ENCODE measurements at regions not wholly inside any gene's neighbourhood (a gene's known extent, or its start where the extent isn't known, plus 50 kb on each side); places are given as distances from the start of the nearest gene placed in this dataset.
"Not testable (repeated sequence)": the region's sequence is repeated elsewhere in the genome, so short reads cannot be mapped to it uniquely, and the experiment has no call there.

- H3K9me2 ChIP-seq (ENCODE audit: insufficient read depth, low read length); H3K79me2 ChIP-seq (ENCODE audit: insufficient read depth, low read depth, low read length); H4K20me1 ChIP-seq (ENCODE audit: insufficient read depth, low read length); POLR2A ChIA-PET; H3K27ac ChIP-seq (ENCODE audit: low read depth, low read length, poor library complexity, severe bottlenecking); H3K4me3 ChIP-seq (ENCODE audit: low read depth, low read length, poor library complexity, severe bottlenecking); H3K4me1 ChIP-seq (ENCODE audit: insufficient read depth, low read length, poor library complexity, severe bottlenecking); H2AFZ ChIP-seq (ENCODE audit: low read length); intact Hi-C loops (cut with micrococcal nuclease; ENCODE audit: unreplicated experiment); H3K9me3 ChIP-seq (ENCODE audit: low read length); BruUV-seq (replicated peaks); DNase-seq (ENCODE audit: low spot score); CTCF ChIA-PET (ENCODE audit: unreplicated experiment); H3K36me3 ChIP-seq (ENCODE audit: insufficient read depth, low read length); H3K4me2 ChIP-seq (ENCODE audit: low read length): not testable (repeated sequence)
Measured at GRCh38 chr1:149314921-149315320, 159.9 kb upstream of the NBPF19 start.

GRCh38 chr1:149320971-149321731 lies 153.7 kb upstream of the NBPF19 start:
- H3K27ac ChIP-seq (ENCODE audit: low read depth, low read length, poor library complexity, severe bottlenecking); intact Hi-C loops (cut with micrococcal nuclease; ENCODE audit: unreplicated experiment); DNase-seq (ENCODE audit: low spot score); CTCF ChIA-PET (ENCODE audit: unreplicated experiment); BruUV-seq (replicated peaks); H3K4me1 ChIP-seq (ENCODE audit: insufficient read depth, low read length, poor library complexity, severe bottlenecking); H4K20me1 ChIP-seq (ENCODE audit: insufficient read depth, low read length); H3K9me3 ChIP-seq (ENCODE audit: low read length); H3K36me3 ChIP-seq (ENCODE audit: insufficient read depth, low read length); H3K79me2 ChIP-seq (ENCODE audit: insufficient read depth, low read depth, low read length); H3K9me2 ChIP-seq (ENCODE audit: insufficient read depth, low read length); H3K4me2 ChIP-seq (ENCODE audit: low read length); H2AFZ ChIP-seq (ENCODE audit: low read length); POLR2A ChIA-PET; H3K4me3 ChIP-seq (ENCODE audit: low read depth, low read length, poor library complexity, severe bottlenecking): not testable (repeated sequence)

- H3K4me1 ChIP-seq (ENCODE audit: insufficient read depth, low read length, poor library complexity, severe bottlenecking); H3K36me3 ChIP-seq (ENCODE audit: insufficient read depth, low read length); H2AFZ ChIP-seq (ENCODE audit: low read length); H3K4me3 ChIP-seq (ENCODE audit: low read depth, low read length, poor library complexity, severe bottlenecking); intact Hi-C loops (cut with micrococcal nuclease; ENCODE audit: unreplicated experiment); DNase-seq (ENCODE audit: low spot score); H3K4me2 ChIP-seq (ENCODE audit: low read length); H3K79me2 ChIP-seq (ENCODE audit: insufficient read depth, low read depth, low read length); BruUV-seq (replicated peaks); H3K27ac ChIP-seq (ENCODE audit: low read depth, low read length, poor library complexity, severe bottlenecking); POLR2A ChIA-PET; CTCF ChIA-PET (ENCODE audit: unreplicated experiment); H3K9me2 ChIP-seq (ENCODE audit: insufficient read depth, low read length); H3K9me3 ChIP-seq (ENCODE audit: low read length); H4K20me1 ChIP-seq (ENCODE audit: insufficient read depth, low read length): not testable (repeated sequence)
Measured at GRCh38 chr1:149321732-149322016, 153.2 kb upstream of the NBPF19 start.

GRCh38 chr1:149330081-149330335 lies 144.8 kb upstream of the NBPF19 start:
- CTCF ChIA-PET (ENCODE audit: unreplicated experiment); H3K36me3 ChIP-seq (ENCODE audit: insufficient read depth, low read length); H3K9me3 ChIP-seq (ENCODE audit: low read length); H3K4me1 ChIP-seq (ENCODE audit: insufficient read depth, low read length, poor library complexity, severe bottlenecking); H3K9me2 ChIP-seq (ENCODE audit: insufficient read depth, low read length); H4K20me1 ChIP-seq (ENCODE audit: insufficient read depth, low read length); DNase-seq (ENCODE audit: low spot score); H3K27ac ChIP-seq (ENCODE audit: low read depth, low read length, poor library complexity, severe bottlenecking); H3K4me3 ChIP-seq (ENCODE audit: low read depth, low read length, poor library complexity, severe bottlenecking); BruUV-seq (replicated peaks); H2AFZ ChIP-seq (ENCODE audit: low read length); H3K4me2 ChIP-seq (ENCODE audit: low read length); H3K79me2 ChIP-seq (ENCODE audit: insufficient read depth, low read depth, low read length); intact Hi-C loops (cut with micrococcal nuclease; ENCODE audit: unreplicated experiment); POLR2A ChIA-PET: not testable (repeated sequence)

- BruUV-seq (replicated peaks); intact Hi-C loops (cut with micrococcal nuclease; ENCODE audit: unreplicated experiment); H3K79me2 ChIP-seq (ENCODE audit: insufficient read depth, low read depth, low read length); H3K4me2 ChIP-seq (ENCODE audit: low read length); CTCF ChIA-PET (ENCODE audit: unreplicated experiment); H2AFZ ChIP-seq (ENCODE audit: low read length); POLR2A ChIA-PET; H3K9me3 ChIP-seq (ENCODE audit: low read length); H4K20me1 ChIP-seq (ENCODE audit: insufficient read depth, low read length); H3K9me2 ChIP-seq (ENCODE audit: insufficient read depth, low read length); H3K27ac ChIP-seq (ENCODE audit: low read depth, low read length, poor library complexity, severe bottlenecking); H3K4me1 ChIP-seq (ENCODE audit: insufficient read depth, low read length, poor library complexity, severe bottlenecking); H3K4me3 ChIP-seq (ENCODE audit: low read depth, low read length, poor library complexity, severe bottlenecking); H3K36me3 ChIP-seq (ENCODE audit: insufficient read depth, low read length); DNase-seq (ENCODE audit: low spot score): not testable (repeated sequence)
Measured at GRCh38 chr1:149336082-149336481, 138.8 kb upstream of the NBPF19 start.

- H4K20me1 ChIP-seq (ENCODE audit: insufficient read depth, low read length); H3K36me3 ChIP-seq (ENCODE audit: insufficient read depth, low read length); BruUV-seq (replicated peaks); H3K79me2 ChIP-seq (ENCODE audit: insufficient read depth, low read depth, low read length); H3K4me1 ChIP-seq (ENCODE audit: insufficient read depth, low read length, poor library complexity, severe bottlenecking); POLR2A ChIA-PET; intact Hi-C loops (cut with micrococcal nuclease; ENCODE audit: unreplicated experiment); H3K9me3 ChIP-seq (ENCODE audit: low read length); H3K9me2 ChIP-seq (ENCODE audit: insufficient read depth, low read length); CTCF ChIA-PET (ENCODE audit: unreplicated experiment); DNase-seq (ENCODE audit: low spot score); H3K4me2 ChIP-seq (ENCODE audit: low read length); H3K4me3 ChIP-seq (ENCODE audit: low read depth, low read length, poor library complexity, severe bottlenecking); H3K27ac ChIP-seq (ENCODE audit: low read depth, low read length, poor library complexity, severe bottlenecking); H2AFZ ChIP-seq (ENCODE audit: low read length): not testable (repeated sequence)
Measured at GRCh38 chr1:149338221-149338691, 136.6 kb upstream of the NBPF19 start.

GRCh38 chr1:149338698-149339097 lies 136.1 kb upstream of the NBPF19 start:
- H2AFZ ChIP-seq (ENCODE audit: low read length); H3K4me2 ChIP-seq (ENCODE audit: low read length); H3K79me2 ChIP-seq (ENCODE audit: insufficient read depth, low read depth, low read length); POLR2A ChIA-PET; H3K9me3 ChIP-seq (ENCODE audit: low read length); CTCF ChIA-PET (ENCODE audit: unreplicated experiment); intact Hi-C loops (cut with micrococcal nuclease; ENCODE audit: unreplicated experiment); H3K9me2 ChIP-seq (ENCODE audit: insufficient read depth, low read length); BruUV-seq (replicated peaks); DNase-seq (ENCODE audit: low spot score); H3K36me3 ChIP-seq (ENCODE audit: insufficient read depth, low read length); H4K20me1 ChIP-seq (ENCODE audit: insufficient read depth, low read length); H3K4me3 ChIP-seq (ENCODE audit: low read depth, low read length, poor library complexity, severe bottlenecking); H3K4me1 ChIP-seq (ENCODE audit: insufficient read depth, low read length, poor library complexity, severe bottlenecking); H3K27ac ChIP-seq (ENCODE audit: low read depth, low read length, poor library complexity, severe bottlenecking): not testable (repeated sequence)
